Activated T-cell treated with anti-CD3 and anti-CD28 coated beads, Interleukin-2, amount 50 U/mL, for 24 hours (primary cell): ENCODE measurements at regions not wholly inside any gene's neighbourhood (a gene's known extent, or its start where the extent isn't known, plus 50 kb on each side); places are given as distances from the start of the nearest gene placed in this dataset.
"Not testable (repeated sequence)": the region's sequence is repeated elsewhere in the genome, so short reads cannot be mapped to it uniquely, and the experiment has no call there.

ENCODE experiments used
- DNase-seq: peaks from one replicate; pipeline ENCODE4 v3.0.0-alpha.2; 2020
- H3K27ac Mint-ChIP-seq: 2 replicates; pipeline ENCODE4 v1.8.0; 2020; ENCODE audit warnings: mild to moderate bottlenecking, mixed read lengths
- H3K27me3 Mint-ChIP-seq: 2 replicates; pipeline ENCODE4 v1.8.0; 2020; ENCODE audit warnings: mixed read lengths
- H3K36me3 Mint-ChIP-seq: 2 replicates; pipeline ENCODE4 v1.8.0; 2020; ENCODE audit warnings: low read depth, mixed read lengths
- H3K4me1 Mint-ChIP-seq: 2 replicates; pipeline ENCODE4 v1.8.0; 2020; ENCODE audit warnings: low read depth, mixed read lengths
- H3K4me3 Mint-ChIP-seq: 2 replicates; pipeline ENCODE4 v1.8.0; 2020; ENCODE audit warnings: mild to moderate bottlenecking, moderate library complexity, mixed read lengths
- H3K9me3 Mint-ChIP-seq: 2 replicates; pipeline ENCODE4 v1.8.0; 2020; ENCODE audit warnings: mixed read lengths

DNA sequence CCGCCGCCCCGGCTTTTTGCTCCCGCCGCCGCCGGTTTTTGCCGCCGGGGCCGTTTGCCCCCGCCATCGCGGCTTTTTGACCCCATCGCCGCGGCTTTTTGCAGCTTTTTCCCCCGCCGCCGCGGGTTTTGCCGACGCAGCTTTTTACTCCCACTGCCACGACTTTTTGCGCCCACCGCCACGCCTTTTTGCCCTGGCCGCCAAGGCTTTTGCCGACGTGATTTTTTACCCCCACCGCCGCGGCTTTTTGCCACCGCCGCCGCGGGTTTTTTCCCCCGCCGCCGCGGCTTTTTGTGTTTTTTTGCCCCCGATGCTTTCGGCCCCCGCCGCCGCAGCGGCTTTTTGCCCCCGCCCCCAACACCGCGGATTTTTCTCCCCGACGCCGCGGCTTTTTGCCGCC lies 5001.9 kb upstream of the OR11H1 start:
- not testable (repeated sequence) for H3K9me3 Mint-ChIP-seq, H3K27ac Mint-ChIP-seq, H3K4me1 Mint-ChIP-seq, H3K36me3 Mint-ChIP-seq, H3K4me3 Mint-ChIP-seq, H3K27me3 Mint-ChIP-seq, DNase-seq

DNA sequence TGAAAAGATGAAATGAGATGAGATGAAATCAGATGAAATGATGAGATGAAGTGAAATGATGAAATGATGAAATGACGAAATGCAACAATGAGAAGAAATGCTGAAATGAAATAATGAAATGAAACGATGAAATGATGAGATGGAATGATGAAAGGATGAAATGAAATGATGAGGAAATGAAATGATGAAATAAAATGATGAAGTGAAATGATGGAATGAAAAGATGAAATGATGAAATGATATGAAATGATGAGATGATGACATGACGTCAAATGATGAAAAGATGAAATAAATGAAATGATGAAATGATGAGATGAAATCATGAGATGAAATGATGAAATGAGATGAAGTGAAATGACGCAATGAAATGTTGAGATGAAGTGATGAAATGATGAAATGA lies 4996.9 kb upstream of the OR11H1 start:
- not testable (repeated sequence) for H3K27ac Mint-ChIP-seq, H3K36me3 Mint-ChIP-seq, DNase-seq, H3K9me3 Mint-ChIP-seq, H3K27me3 Mint-ChIP-seq, H3K4me3 Mint-ChIP-seq, H3K4me1 Mint-ChIP-seq

DNA sequence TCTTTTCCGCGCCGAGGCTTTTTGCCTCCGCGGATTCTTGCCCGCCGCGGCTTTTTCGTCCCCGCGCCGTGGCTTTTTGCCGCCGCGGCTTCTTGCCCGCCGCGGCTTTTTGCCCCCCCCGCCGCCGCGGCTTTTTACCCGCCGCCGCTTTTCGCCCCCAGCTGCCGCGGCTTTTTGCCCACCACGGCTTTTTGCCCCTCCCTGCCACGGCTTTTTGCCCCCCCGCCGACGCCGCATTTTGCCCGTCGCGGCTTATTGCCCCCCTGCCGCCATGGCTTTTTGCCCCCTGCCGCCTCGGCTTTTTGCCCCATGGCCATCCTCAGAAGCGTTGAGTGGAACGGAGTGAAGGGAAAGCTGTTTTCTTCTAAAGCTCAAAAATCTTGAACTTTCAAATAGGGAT lies 4955.5 kb upstream of the OR11H1 start:
- H3K27me3 Mint-ChIP-seq, H3K36me3 Mint-ChIP-seq, H3K9me3 Mint-ChIP-seq, H3K4me3 Mint-ChIP-seq, H3K4me1 Mint-ChIP-seq, H3K27ac Mint-ChIP-seq, DNase-seq: not testable (repeated sequence)

DNA sequence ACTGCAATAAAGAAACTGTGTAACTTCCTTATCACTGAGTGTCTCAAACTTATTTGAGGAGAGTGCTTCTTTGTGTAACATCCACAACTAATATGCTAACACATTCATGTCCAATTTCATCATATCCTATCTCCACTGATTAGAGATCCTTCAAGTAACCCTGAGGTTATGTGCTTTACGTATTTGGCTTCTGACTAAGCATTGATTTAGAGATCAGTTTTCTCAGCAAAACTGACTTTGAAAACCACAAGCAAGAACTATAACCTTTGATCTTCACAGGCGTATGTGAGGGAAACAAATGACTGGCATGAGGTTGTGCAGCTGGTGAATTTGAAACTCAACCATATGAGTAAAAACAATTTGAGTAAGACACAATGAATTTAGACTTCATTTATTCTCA lies 4926.9 kb upstream of the OR11H1 start:
- H3K27ac Mint-ChIP-seq, DNase-seq, H3K4me3 Mint-ChIP-seq, H3K27me3 Mint-ChIP-seq, H3K4me1 Mint-ChIP-seq, H3K36me3 Mint-ChIP-seq, H3K9me3 Mint-ChIP-seq: not testable (repeated sequence)

DNA sequence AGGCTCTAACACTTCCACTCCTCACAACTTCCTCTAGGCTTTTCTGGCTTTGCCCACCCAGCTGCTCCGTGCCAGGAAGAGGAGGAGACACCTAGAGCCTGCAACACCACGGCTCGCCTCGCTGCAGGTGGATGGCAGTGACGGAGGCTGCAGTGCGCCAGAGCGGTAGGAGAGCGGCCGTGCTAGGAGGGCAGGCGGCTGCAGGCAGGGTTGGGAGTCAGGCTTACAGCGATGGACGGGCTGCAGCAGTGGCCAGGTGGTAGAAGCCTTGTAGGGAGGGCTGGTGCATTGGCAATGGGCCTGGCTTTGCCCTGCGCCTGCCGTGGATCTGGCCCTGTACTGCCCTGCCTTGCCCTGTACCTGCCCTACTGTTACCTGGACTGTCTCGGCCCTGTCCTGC lies 4896.0 kb upstream of the OR11H1 start:
- not testable (repeated sequence) for H3K27me3 Mint-ChIP-seq, H3K36me3 Mint-ChIP-seq, DNase-seq, H3K4me3 Mint-ChIP-seq, H3K27ac Mint-ChIP-seq, H3K4me1 Mint-ChIP-seq, H3K9me3 Mint-ChIP-seq

DNA sequence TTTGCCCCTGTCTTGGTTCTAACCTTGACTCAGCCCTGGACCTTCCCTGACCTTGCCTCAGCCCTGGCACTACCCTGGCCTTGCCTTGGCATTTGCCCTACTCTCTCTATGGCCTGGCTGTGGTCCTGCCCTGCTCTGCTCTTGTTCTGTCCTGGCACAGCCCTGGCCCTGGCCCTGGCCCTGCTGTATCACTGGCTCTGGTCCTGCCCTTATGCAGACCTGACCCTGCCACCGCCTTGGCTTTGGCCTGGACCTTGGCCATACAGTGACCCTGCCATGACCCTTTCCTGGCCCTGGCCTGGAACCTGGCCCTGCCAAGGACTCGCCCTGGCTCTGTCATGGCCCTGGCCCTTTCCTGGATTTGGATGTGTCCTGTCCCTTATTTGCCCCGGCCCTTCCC lies 4892.7 kb upstream of the OR11H1 start:
- not testable (repeated sequence) for H3K4me3 Mint-ChIP-seq, H3K27me3 Mint-ChIP-seq, H3K36me3 Mint-ChIP-seq, DNase-seq, H3K9me3 Mint-ChIP-seq, H3K4me1 Mint-ChIP-seq, H3K27ac Mint-ChIP-seq

DNA sequence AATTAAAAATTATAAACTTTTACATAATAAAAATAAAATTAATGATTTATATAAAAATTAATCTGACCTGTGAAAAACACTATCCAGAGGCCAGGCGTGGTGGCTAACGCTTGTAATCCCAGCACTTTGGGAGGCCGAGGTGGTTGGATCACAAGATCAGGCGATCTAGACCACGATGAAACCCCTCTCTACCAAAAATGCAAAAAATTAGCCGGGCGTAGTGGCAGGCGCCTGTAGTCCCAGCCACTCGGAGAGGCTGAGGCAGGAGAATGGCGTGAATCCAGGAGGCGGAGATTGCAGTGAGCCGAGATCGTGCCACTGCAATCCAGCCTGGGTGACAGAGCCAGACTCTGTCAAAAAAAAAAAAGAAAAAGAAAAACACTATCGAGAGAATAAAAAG lies 4865.2 kb upstream of the OR11H1 start:
- peaks cover 12% of the 10 kb centered on the region for H3K9me3 Mint-ChIP-seq
- not testable (repeated sequence) for H3K4me3 Mint-ChIP-seq, H3K27me3 Mint-ChIP-seq, H3K27ac Mint-ChIP-seq, DNase-seq, H3K4me1 Mint-ChIP-seq, H3K36me3 Mint-ChIP-seq

DNA sequence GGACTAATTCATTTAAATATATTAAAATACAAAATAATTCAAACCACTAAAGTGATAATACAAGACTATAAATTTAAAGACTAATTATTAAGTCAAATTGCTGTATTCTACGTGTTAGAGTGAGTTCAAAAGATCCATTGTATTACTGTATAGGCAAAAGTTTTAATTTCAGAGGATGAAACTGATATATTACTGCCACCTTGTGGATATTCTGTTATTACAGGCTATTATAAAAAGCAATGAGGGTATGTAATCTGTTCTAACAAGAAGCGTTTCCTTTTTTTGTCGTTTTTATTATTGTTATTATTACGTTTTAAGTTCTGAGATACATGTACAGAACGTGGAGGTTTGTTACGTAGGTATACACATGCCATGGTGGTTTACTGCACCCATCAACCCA lies 4854.9 kb upstream of the OR11H1 start:
- not testable (repeated sequence) for H3K27me3 Mint-ChIP-seq, DNase-seq, H3K4me3 Mint-ChIP-seq, H3K4me1 Mint-ChIP-seq, H3K27ac Mint-ChIP-seq, H3K36me3 Mint-ChIP-seq
- peaks cover 21% of the 10 kb centered on the region for H3K9me3 Mint-ChIP-seq

DNA sequence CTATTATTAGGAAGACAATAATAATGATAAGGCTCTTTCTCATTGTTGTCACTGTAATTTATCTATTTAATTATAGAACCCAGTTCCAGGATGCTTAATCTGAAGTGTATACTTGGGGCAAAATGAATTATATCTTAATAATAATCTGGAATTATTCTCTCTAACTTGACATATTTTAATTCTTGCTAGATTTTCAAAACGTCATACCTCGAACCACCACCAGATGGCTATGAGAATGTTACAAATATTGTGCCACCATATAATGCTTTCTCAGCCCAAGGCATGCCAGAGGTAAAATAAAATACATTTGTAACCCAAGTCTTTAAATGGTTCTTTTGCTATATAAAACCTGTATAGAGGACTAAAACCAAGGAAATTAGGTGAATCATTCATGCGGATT lies 4849.3 kb upstream of the OR11H1 start:
- H3K27me3 Mint-ChIP-seq, H3K4me1 Mint-ChIP-seq: not testable (repeated sequence)

DNA sequence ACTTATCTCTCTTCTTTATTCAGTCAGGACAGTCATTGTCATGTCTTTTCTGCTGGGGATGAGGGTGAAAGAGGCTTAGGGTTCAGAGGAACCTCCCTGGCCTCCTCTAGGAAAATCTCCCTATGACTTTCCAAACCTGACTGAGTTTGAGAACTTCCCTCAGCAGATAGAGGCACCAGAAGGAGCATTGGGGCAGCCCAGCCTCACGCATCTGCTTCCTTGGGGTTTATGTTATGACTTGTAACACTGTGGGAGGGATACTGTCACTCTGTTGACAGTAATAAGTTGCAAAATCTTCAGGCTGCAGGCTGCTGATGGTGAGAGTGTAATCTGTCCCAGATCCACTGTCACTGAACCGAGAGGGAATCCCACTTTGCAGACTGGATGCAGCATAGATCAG lies 4842.6 kb upstream of the OR11H1 start:
- H3K36me3 Mint-ChIP-seq, H3K4me3 Mint-ChIP-seq: not testable (repeated sequence)
- H3K9me3 Mint-ChIP-seq: peaks cover 17% of the 10 kb centered on the region

More for the DNA sequence above, 4849.3 kb upstream of the OR11H1 start:
- DNase-seq, H3K4me3 Mint-ChIP-seq, H3K36me3 Mint-ChIP-seq, H3K27ac Mint-ChIP-seq: not testable (repeated sequence)
- H3K9me3 Mint-ChIP-seq: peaks cover 20% of the 10 kb centered on the region

DNA sequence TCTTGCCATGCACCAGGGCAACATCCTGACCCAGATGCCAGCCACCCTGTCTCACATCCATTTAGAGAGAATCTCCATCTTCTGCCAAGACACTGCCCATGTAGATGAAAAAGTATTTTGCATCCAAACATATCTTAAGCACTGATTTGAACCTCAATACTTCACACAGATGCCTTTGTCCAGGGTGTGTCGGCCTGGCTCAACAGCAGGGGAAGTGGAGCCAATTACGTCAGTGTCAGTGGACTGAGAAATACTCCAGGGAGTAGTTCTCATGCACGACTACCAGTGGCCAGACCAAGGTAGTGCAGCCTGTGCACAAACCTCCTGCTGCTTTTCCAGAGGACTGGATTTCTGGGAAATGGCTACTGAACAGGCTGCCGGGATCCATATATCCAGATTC lies 4840.7 kb upstream of the OR11H1 start:
- not testable (repeated sequence) for H3K4me3 Mint-ChIP-seq, H3K27ac Mint-ChIP-seq, DNase-seq, H3K27me3 Mint-ChIP-seq, H3K36me3 Mint-ChIP-seq, H3K4me1 Mint-ChIP-seq
- H3K9me3 Mint-ChIP-seq: peaks cover 14% of the 10 kb centered on the region

More for the DNA sequence above, 4842.6 kb upstream of the OR11H1 start:
- not testable (repeated sequence) for DNase-seq, H3K27ac Mint-ChIP-seq, H3K4me1 Mint-ChIP-seq, H3K27me3 Mint-ChIP-seq

DNA sequence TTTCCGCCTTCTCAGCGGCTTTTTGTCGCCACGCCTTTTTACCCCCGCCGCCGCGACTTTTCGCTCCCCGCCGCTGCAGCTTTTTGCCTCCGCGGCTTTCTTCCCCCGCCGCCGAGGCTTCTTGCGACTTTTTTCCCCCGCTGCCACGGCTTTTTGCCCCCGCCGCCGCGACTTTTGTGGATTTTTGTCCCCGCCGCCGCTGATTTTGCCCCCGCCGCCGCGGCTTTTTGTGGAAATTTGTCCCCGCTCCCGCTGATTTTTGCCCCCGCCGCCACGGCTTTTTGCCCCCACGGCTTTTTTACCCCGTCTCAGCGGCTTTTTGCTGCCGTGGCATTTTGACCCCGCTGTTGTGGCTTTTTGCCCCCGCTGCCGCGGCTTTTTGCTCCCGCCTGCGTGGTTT lies 4829.2 kb upstream of the OR11H1 start:
- not testable (repeated sequence) for H3K27me3 Mint-ChIP-seq, DNase-seq, H3K27ac Mint-ChIP-seq, H3K4me3 Mint-ChIP-seq, H3K4me1 Mint-ChIP-seq, H3K36me3 Mint-ChIP-seq
- H3K9me3 Mint-ChIP-seq: peaks cover 31% of the 10 kb centered on the region

DNA sequence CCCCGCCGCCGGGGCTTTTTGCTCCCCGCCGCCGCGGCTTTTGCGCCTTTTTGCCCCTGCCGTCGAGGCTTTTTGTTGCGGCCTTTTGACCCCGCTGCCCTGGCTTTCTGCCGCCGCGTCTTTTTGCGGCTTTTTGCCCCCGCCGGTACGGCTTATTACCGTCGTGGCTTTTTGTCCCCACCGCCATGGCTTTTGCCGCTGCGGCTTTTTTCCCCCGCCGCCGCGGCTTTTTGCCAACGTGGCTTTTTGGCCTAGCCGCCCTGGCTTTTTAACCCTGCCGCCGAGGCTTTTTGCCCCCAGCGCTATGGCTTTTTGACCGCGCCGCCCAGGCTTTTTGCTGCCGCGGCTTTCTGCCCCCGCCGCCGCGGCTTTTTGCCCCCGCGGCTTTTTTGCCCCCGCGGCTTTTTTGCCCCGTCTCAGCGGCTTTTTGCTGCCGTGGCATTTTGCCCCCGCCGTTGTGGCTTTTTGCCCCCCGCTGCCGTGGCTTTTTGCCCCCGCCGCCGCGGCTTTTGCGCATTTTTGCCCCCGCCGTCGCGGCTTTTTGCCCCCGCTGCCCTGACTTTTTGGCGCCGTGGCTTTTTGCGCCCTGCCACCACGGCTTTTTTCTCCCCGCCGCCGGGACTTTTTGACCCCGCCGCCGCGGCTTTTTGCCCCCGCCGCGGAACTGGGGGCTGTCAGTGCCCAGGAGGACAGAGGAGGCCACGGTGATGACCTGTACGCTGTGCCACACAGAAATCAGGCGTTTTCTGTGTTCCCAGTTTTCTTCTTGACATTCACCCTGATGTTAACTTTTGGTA lies 4828.5 kb upstream of the OR11H1 start:
- H3K27ac Mint-ChIP-seq, DNase-seq, H3K4me1 Mint-ChIP-seq, H3K36me3 Mint-ChIP-seq, H3K27me3 Mint-ChIP-seq, H3K4me3 Mint-ChIP-seq: not testable (repeated sequence)
- peaks cover 30% of the 10 kb centered on the region for H3K9me3 Mint-ChIP-seq

DNA sequence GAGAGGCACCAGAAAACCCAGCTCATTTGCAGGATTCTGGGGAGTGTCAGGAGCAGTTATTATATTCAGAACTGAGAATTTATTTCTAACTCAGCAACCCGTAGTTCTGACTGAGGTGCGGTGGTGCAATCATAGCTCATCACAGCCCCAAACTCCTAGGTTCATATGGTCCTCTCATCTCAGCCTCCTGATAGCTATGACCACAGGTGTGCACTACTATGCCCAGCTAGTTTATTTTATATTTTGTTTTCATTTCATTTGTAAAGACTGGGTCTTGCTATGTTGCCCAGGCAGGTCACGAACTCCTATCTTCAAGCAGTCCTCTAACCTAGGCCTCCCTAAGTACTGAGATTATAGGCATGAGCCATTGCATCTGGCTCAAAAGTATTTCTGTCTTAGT lies 4819.8 kb upstream of the OR11H1 start:
- not testable (repeated sequence) for H3K36me3 Mint-ChIP-seq, H3K27ac Mint-ChIP-seq, H3K27me3 Mint-ChIP-seq, DNase-seq, H3K4me3 Mint-ChIP-seq, H3K4me1 Mint-ChIP-seq
- peaks cover 20% of the 10 kb centered on the region for H3K9me3 Mint-ChIP-seq

DNA sequence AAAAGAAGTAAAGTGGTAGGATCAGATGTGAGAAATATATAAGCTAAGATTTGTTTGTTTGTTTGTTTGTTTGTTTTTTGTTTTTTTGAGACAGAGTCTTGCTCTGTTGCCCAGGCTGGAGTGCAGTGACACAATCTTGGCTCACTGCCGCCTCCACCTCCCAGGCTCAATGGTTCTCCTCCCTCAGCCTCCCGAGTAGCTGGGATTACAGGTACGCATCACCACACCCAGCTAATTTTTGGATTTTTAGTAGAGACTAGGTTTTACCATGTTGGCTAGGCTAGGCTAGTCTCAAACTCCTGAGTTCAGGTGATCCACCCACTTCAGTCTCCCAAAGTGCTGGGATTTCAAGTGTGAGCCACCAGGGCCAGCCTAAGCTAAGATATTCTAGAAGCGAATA lies 4817.1 kb upstream of the OR11H1 start:
- DNase-seq, H3K36me3 Mint-ChIP-seq, H3K4me1 Mint-ChIP-seq, H3K27me3 Mint-ChIP-seq, H3K4me3 Mint-ChIP-seq, H3K27ac Mint-ChIP-seq: not testable (repeated sequence)
- peaks cover 29% of the 10 kb centered on the region for H3K9me3 Mint-ChIP-seq

DNA sequence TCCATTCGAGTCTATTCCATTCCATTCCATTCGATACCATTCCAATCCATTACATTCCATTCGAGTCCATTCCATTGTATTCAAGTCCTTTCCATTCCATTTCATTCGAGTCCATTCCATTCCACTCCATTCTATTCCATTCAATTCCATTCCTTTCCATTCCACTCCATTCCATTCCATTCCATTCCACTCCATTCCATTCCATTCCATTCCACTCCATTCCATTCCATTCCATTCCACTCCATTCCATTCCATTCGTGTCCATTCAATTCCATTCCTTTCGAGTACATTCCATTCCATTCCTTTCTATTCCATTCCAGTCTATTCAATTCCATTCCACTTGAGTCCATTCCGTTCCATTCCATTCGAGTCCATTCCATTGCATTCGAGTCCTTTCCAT lies 4805.2 kb upstream of the OR11H1 start:
- peaks cover 11% of the 10 kb centered on the region for H3K36me3 Mint-ChIP-seq
- H3K27ac Mint-ChIP-seq, DNase-seq, H3K4me3 Mint-ChIP-seq, H3K27me3 Mint-ChIP-seq, H3K4me1 Mint-ChIP-seq: not testable (repeated sequence)
- H3K9me3 Mint-ChIP-seq: peaks cover 84% of the 10 kb centered on the region
